ENCODE measurements at regions not wholly inside any gene's neighbourhood (a gene's known extent, or its start where the extent isn't known, plus 50 kb on each side); places are given as distances from the start of the nearest gene placed in this dataset.
"Not testable (repeated sequence)": the region's sequence is repeated elsewhere in the genome, so short reads cannot be mapped to it uniquely, and the experiment has no call there.

DNA sequence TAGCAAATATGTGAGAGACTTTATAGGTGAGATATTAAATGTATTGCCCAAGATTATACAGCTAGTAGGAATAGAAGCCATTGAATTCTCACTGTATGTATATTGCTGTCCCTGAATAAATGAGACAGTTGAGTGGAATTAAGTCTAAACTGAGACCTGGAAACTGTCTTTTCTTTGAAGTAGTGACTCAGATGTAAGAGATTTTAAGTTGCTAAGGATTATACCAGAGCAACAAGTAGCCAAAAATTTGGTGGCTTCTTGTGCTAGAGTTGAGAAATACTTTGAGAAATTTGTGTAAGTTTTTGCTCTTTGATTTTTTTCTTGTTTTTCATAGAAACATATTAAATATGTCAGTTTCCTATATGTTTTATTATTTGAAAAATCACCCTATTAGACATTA is 58.7 kb downstream of the TANC2 start (continued):
- TF ChIP-seq, protein P1, sequence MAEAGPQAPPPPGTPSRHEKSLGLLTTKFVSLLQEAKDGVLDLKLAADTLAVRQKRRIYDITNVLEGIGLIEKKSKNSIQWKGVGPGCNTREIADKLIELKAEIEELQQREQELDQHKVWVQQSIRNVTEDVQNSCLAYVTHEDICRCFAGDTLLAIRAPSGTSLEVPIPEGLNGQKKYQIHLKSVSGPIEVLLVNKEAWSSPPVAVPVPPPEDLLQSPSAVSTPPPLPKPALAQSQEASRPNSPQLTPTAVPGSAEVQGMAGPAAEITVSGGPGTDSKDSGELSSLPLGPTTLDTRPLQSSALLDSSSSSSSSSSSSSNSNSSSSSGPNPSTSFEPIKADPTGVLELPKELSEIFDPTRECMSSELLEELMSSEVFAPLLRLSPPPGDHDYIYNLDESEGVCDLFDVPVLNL (CRISPR knock-in tag; IDR thresholded peaks at IDR 0.05; ENCODE audit: borderline replicate concordance, low read depth) = no peak
- TF ChIP-seq RORB (CRISPR knock-in tag; IDR thresholded peaks at IDR 0.05) (no peak), FOXP1 (CRISPR knock-in tag; IDR thresholded peaks at IDR 0.05; ENCODE audit: borderline replicate concordance) (no peak), NFYB (CRISPR knock-in tag; conservative IDR thresholded peaks at IDR 0.05; ENCODE audit: low read depth) (no peak)

DNA sequence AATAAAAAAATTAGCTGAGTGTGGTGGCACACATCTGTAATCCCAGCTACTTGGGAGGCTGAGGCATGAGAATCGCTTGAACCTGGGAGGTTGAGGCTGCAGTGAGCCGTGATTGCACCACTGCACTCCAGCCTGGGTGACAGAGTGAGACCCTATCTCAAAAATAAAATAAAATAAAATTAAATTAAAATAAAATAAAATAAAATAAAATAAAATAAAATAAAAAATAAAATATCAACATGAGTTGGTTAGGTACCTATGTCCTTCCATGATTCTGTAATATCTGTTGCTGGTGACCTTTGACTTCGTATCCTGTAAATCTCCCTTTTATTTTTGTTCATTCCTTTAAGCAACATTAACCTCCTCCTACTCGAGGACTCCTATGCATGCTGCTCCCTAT is 59.6 kb downstream of the TANC2 start:
- H3K27me3 Mint-ChIP-seq (ENCODE audit: low read depth); POLR2A ChIA-PET; ATAC-seq; CTCF ChIA-PET; DNase-seq (ENCODE audit: low spot score); H3K27ac Mint-ChIP-seq; H3K4me3 Mint-ChIP-seq; H3K4me1 Mint-ChIP-seq: not testable (repeated sequence)
- peaks cover 23% of the 10 kb centered on the region for H3K9me3 Mint-ChIP-seq
- peak; percentile 94 for TF ChIP-seq HMGA2 (CRISPR knock-in tag; IDR thresholded peaks at IDR 0.05)
- H3K36me3 Mint-ChIP-seq = peaks cover 16% of the 10 kb centered on the region

DNA sequence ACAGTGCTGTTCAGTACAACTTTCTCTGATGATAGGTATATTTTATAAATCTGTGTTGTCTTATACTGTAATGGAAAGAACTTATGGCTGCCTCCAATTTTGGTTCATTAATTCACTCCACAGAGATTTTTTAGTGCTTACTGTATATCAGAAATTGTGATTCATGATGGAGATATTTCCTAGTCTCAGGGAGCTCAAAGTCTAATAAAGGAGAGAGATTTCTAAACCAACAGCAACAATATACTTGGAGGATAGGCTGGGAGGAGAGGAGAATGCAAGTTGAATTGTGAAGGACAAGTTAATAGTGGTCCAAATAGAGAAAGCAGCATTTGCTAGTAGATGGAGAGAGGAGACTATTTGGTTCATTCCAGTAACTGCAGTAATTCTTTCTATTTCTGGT is 63.5 kb downstream of the TANC2 start:
- peaks cover 18% of the 10 kb centered on the region for H3K4me1 Mint-ChIP-seq
- ATAC-seq = no peak
- POLR2A ChIA-PET = no interaction called here
- no peak for DNase-seq (ENCODE audit: low spot score)
- CTCF ChIA-PET = no interaction called here
- no peak for TF ChIP-seq TEAD4 (CRISPR knock-in tag; IDR thresholded peaks at IDR 0.05)
- TF ChIP-seq JAZF1 (CRISPR knock-in tag; IDR thresholded peaks at IDR 0.05) = no peak
- peaks cover 14% of the 10 kb centered on the region for H3K9me3 Mint-ChIP-seq
- peaks cover 2% of the 10 kb centered on the region; the same call in 1 of the 2 replicates for H3K36me3 Mint-ChIP-seq
- no peak overlapping the region for H3K27ac Mint-ChIP-seq
- no peak overlapping the region for H3K4me3 Mint-ChIP-seq
- H3K27me3 Mint-ChIP-seq (ENCODE audit: low read depth) = no peaks in the 10 kb centered on the region

DNA sequence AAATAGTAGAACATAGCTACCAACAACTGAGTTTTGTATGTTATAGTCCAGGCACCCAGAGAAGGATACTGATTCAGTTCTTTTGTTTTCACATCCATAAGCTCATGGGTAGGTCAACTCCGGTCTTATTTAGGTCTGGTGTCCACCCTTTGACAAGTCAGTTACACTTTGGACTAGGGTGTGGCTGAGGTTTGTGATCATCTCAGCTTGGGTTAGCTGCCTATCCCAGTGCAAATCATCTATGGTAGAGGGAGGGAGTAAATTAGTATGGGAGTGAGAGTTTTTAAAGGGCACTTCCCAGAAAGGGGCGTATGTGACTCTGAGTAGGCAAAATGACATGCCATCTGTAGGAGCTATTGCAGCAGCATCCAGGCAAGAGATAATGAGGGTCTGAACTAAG is 66.1 kb downstream of the TANC2 start:
- ChIA-PET POLR2A (no interaction called here), CTCF (interaction anchor here (1.6 kb wide), 1 partner anchor 37 kb away, joined by 6 read pairs; no protein-coding TSS in a partner anchor)
- DNase-seq (ENCODE audit: low spot score) (no peak), ATAC-seq (no peak)
- Mint-ChIP-seq H3K4me3 (no peak overlapping the region), H3K36me3 (peaks cover 2% of the 10 kb centered on the region; the same call in 1 of the 2 replicates), H3K27ac (no peak overlapping the region), H3K27me3 (ENCODE audit: low read depth) (no peaks in the 10 kb centered on the region), H3K9me3 (peaks cover 14% of the 10 kb centered on the region), H3K4me1 (peaks cover 18% of the 10 kb centered on the region)
- TF ChIP-seq FOXP1 (CRISPR knock-in tag; IDR thresholded peaks at IDR 0.05; ENCODE audit: borderline replicate concordance) = no peak
- no peak for TF ChIP-seq MYBL2 (CRISPR knock-in tag; IDR thresholded peaks at IDR 0.05)
- TF ChIP-seq ZBTB21 (CRISPR knock-in tag; IDR thresholded peaks at IDR 0.05; ENCODE audit: borderline replicate concordance) = no peak
- TF ChIP-seq TEAD4 (CRISPR knock-in tag; IDR thresholded peaks at IDR 0.05) = no peak
- no peak for TF ChIP-seq TP53 (CRISPR knock-in tag; IDR thresholded peaks at IDR 0.05)
- no peak for TF ChIP-seq JAZF1 (CRISPR knock-in tag; IDR thresholded peaks at IDR 0.05)
- TF ChIP-seq, protein P2, sequence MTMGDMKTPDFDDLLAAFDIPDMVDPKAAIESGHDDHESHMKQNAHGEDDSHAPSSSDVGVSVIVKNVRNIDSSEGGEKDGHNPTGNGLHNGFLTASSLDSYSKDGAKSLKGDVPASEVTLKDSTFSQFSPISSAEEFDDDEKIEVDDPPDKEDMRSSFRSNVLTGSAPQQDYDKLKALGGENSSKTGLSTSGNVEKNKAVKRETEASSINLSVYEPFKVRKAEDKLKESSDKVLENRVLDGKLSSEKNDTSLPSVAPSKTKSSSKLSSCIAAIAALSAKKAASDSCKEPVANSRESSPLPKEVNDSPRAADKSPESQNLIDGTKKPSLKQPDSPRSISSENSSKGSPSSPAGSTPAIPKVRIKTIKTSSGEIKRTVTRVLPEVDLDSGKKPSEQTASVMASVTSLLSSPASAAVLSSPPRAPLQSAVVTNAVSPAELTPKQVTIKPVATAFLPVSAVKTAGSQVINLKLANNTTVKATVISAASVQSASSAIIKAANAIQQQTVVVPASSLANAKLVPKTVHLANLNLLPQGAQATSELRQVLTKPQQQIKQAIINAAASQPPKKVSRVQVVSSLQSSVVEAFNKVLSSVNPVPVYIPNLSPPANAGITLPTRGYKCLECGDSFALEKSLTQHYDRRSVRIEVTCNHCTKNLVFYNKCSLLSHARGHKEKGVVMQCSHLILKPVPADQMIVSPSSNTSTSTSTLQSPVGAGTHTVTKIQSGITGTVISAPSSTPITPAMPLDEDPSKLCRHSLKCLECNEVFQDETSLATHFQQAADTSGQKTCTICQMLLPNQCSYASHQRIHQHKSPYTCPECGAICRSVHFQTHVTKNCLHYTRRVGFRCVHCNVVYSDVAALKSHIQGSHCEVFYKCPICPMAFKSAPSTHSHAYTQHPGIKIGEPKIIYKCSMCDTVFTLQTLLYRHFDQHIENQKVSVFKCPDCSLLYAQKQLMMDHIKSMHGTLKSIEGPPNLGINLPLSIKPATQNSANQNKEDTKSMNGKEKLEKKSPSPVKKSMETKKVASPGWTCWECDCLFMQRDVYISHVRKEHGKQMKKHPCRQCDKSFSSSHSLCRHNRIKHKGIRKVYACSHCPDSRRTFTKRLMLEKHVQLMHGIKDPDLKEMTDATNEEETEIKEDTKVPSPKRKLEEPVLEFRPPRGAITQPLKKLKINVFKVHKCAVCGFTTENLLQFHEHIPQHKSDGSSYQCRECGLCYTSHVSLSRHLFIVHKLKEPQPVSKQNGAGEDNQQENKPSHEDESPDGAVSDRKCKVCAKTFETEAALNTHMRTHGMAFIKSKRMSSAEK (CRISPR knock-in tag; IDR thresholded peaks at IDR 0.05; ENCODE audit: borderline replicate concordance) = no peak
- TF ChIP-seq OVOL2 (CRISPR knock-in tag; IDR thresholded peaks at IDR 0.05; ENCODE audit: borderline replicate concordance) = no peak
- no peak for TF ChIP-seq SP1 (CRISPR knock-in tag; conservative IDR thresholded peaks at IDR 0.05)
- TF ChIP-seq GABPB1 (CRISPR knock-in tag; IDR thresholded peaks at IDR 0.05) = no peak
- TF ChIP-seq, protein P3, sequence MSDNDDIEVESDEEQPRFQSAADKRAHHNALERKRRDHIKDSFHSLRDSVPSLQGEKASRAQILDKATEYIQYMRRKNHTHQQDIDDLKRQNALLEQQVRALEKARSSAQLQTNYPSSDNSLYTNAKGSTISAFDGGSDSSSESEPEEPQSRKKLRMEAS (CRISPR knock-in tag; IDR thresholded peaks at IDR 0.05) = no peak
- TF ChIP-seq, protein P4, sequence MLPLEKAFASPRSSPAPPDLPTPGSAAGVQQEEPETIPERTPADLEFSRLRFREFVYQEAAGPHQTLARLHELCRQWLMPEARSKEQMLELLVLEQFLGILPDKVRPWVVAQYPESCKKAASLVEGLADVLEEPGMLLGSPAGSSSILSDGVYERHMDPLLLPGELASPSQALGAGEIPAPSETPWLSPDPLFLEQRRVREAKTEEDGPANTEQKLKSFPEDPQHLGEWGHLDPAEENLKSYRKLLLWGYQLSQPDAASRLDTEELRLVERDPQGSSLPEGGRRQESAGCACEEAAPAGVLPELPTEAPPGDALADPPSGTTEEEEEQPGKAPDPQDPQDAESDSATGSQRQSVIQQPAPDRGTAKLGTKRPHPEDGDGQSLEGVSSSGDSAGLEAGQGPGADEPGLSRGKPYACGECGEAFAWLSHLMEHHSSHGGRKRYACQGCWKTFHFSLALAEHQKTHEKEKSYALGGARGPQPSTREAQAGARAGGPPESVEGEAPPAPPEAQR (CRISPR knock-in tag; IDR thresholded peaks at IDR 0.05) = no peak
- TF ChIP-seq, protein P5, sequence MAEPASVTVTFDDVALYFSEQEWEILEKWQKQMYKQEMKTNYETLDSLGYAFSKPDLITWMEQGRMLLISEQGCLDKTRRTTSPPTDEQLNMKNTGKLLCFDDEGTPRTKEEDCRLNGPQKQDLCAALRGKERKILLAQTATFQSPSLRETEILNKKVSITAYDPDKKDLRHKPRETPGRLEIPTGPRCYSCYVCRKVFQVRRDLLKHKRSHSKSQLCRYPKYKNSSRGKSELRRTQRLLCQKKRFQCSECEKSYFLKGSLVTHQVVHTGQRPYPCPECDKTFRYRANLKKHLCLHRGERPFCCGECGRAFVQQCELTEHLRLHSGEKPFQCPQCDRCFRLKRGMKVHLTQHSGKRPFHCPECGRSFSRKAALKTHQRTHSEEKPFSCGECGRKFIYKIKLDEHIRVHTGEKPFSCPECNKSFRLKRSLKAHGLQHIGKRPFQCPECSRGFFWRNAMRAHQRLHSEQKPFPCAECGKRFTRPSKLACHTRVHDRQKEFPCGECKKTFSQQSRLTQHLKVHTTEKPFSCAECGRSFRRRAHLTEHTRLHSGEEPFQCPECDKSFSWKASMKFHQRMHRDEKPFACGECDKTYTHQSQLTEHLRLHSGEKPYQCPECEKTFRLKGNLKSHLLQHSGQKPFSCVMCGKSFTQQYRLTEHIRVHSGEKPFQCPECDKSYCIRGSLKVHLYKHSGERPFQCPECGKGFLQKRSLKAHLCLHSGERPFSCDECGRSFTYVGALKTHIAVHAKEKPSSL (CRISPR knock-in tag; conservative IDR thresholded peaks at IDR 0.05) = no peak
- TF ChIP-seq ZNF423 (CRISPR knock-in tag; IDR thresholded peaks at IDR 0.05) = no peak
- TF ChIP-seq, protein P6, sequence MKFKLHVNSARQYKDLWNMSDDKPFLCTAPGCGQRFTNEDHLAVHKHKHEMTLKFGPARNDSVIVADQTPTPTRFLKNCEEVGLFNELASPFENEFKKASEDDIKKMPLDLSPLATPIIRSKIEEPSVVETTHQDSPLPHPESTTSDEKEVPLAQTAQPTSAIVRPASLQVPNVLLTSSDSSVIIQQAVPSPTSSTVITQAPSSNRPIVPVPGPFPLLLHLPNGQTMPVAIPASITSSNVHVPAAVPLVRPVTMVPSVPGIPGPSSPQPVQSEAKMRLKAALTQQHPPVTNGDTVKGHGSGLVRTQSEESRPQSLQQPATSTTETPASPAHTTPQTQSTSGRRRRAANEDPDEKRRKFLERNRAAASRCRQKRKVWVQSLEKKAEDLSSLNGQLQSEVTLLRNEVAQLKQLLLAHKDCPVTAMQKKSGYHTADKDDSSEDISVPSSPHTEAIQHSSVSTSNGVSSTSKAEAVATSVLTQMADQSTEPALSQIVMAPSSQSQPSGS (CRISPR knock-in tag; IDR thresholded peaks at IDR 0.05; ENCODE audit: borderline replicate concordance, low read depth) = no peak

All from WTC11 (cell line).